SK-N-SH (cell line): ENCODE measurements at regions not wholly inside any gene's neighbourhood (a gene's known extent, or its start where the extent isn't known, plus 50 kb on each side); places are given as distances from the start of the nearest gene placed in this dataset.

Experiments
- CTCF ChIA-PET: fragments of 300-600, 350-600 bp; formaldehyde crosslinking; extraction: SDS; loops from one replicate; lab custom pipeline; 2021; lab: Yijun Ruan, JAX
- POLR2A ChIA-PET: fragments of 350-600 bp; sonication (Branson Sonifier 250); formaldehyde crosslinking; extraction: SDS; loops from one replicate; lab custom pipeline; 2020; ENCODE audit warnings: antibody characterized with exemption, inconsistent platforms; lab: Yijun Ruan, JAX
- DNase-seq: peaks from one replicate; pipeline ENCODE4 v3.0.0; 2012
- H2AFZ ChIP-seq: fragments of 200-600 bp; sonication (generic); 2 replicates; pipeline ENCODE4 v1.8.1; 2016; ENCODE audit warnings: antibody characterized with exemption, mild to moderate bottlenecking, low read depth
- H3F3A ChIP-seq: fragments of 200-600 bp; sonication (generic); replicated peaks from 2 replicates; pipeline ENCODE3; 2016; ENCODE audit warnings: antibody characterized with exemption, mild to moderate bottlenecking; ENCODE audit not compliant: insufficient read depth
- H3K27ac ChIP-seq, 2 experiments: fragments of 200-500 bp in 1 of 2; fragments of 200-600 bp in 1 of 2; sonication (Bioruptor generic) in 1 of 2; sonication (generic), shearing (Covaris generic) in 1 of 2; 2 replicates each; pipeline versions ENCODE4 v1.5.1 to v1.6.1; 2014 to 2016; ENCODE audit warnings: low read depth in 2 of 2, inconsistent platforms in 1 of 2, low read length in 1 of 2, mild to moderate bottlenecking in 1 of 2, mixed read lengths in 1 of 2
- H3K27me3 ChIP-seq: fragments of 200-600 bp; sonication (generic), shearing (Covaris generic); 2 replicates; pipeline ENCODE4 v1.6.1; 2016; ENCODE audit warnings: mixed run types; ENCODE audit not compliant: insufficient read depth
- H3K36me3 ChIP-seq, 2 experiments: fragments of 200-500 bp in 1 of 2; fragments of 200-600 bp in 1 of 2; sonication (Bioruptor generic) in 1 of 2; sonication (generic) in 1 of 2; replicated peaks in 1 of 2; 2 replicates each; pipeline versions ENCODE3 to v1.5.1; 2014 to 2016; ENCODE audit warnings: low read length in 1 of 2, mild to moderate bottlenecking in 1 of 2; ENCODE audit not compliant: insufficient read depth in 2 of 2, control insufficient read depth in 1 of 2
- H3K4me1 ChIP-seq, 2 experiments: fragments of 200-500 bp in 1 of 2; fragments of 200-600 bp in 1 of 2; sonication (Bioruptor generic) in 1 of 2; sonication (generic), shearing (Covaris generic) in 1 of 2; 2 replicates each; pipeline versions ENCODE4 v1.5.1 to v1.6.1; 2014 to 2016; ENCODE audit warnings: low read depth in 1 of 2, low read length in 1 of 2, mixed run types in 1 of 2; ENCODE audit not compliant: insufficient read depth in 2 of 2, control insufficient read depth in 1 of 2
- H3K4me2 ChIP-seq: fragments of 200-600 bp; sonication (generic), shearing (Covaris generic); 2 replicates; pipeline ENCODE4 v1.6.1; 2017; ENCODE audit warnings: mixed run types
- H3K4me3 ChIP-seq, 2 experiments: fragments of 200-500 bp in 1 of 2; fragments of 200-600 bp in 1 of 2; sonication (Bioruptor generic) in 1 of 2; sonication (generic), shearing (Covaris generic) in 1 of 2; 2 replicates each; pipeline versions ENCODE4 v1.5.1 to v1.8.1; 2014 to 2016; ENCODE audit warnings: low read depth in 2 of 2, inconsistent platforms in 1 of 2, low read length in 1 of 2, mild to moderate bottlenecking in 1 of 2, mixed read lengths in 1 of 2, moderate library complexity in 1 of 2
- H3K79me2 ChIP-seq: fragments of 200-600 bp; sonication (generic); 2 replicates; pipeline ENCODE4 v1.8.1; 2017; ENCODE audit warnings: mild to moderate bottlenecking; ENCODE audit not compliant: insufficient read depth
- H3K9ac ChIP-seq: fragments of 200-600 bp; sonication (generic); 2 replicates; pipeline ENCODE4 v1.6.1; 2017; ENCODE audit warnings: mixed run types
- H3K9me2 ChIP-seq: fragments of 200-600 bp; sonication (generic); 2 replicates; pipeline ENCODE4 v1.6.1; 2017; ENCODE audit warnings: mixed run types
- H3K9me3 ChIP-seq: fragments of 200-600 bp; sonication (generic); 2 replicates; pipeline ENCODE4 v1.6.1; 2017; ENCODE audit warnings: mixed run types, mild to moderate bottlenecking, moderate library complexity
- H4K20me1 ChIP-seq: fragments of 200-600 bp; sonication (generic); 2 replicates; pipeline ENCODE4 v1.6.1; 2017; ENCODE audit warnings: mild to moderate bottlenecking, mixed run types; ENCODE audit not compliant: insufficient read depth
- CHD2 ChIP-seq: fragments of 150-350 bp; IDR thresholded peaks from 2 replicates; pipeline ENCODE4 v1.6.1; 2018; ENCODE audit warnings: low read length; ENCODE audit not compliant: partially characterized antibody
- CTCF ChIP-seq: fragments of 200-600 bp; sonication (generic); IDR thresholded peaks from 2 replicates; pipeline ENCODE4 v1.6.1; 2017; ENCODE audit warnings: antibody characterized with exemption, mild to moderate bottlenecking, moderate library complexity
- EZH2phosphoT487 ChIP-seq: fragments of 200-600 bp; sonication (generic); IDR thresholded peaks from 2 replicates; pipeline ENCODE4 v1.6.1; 2017; ENCODE audit warnings: low read depth, mixed run types, mild to moderate bottlenecking, antibody characterized with exemption, moderate library complexity, borderline replicate concordance
- FOSL2 ChIP-seq: IDR thresholded peaks from 2 replicates; pipeline ENCODE4 v1.4.0; 2012; ENCODE audit warnings: low read depth, mild to moderate bottlenecking, moderate library complexity, borderline replicate concordance
- FOXJ3 ChIP-seq: sonication (generic); formaldehyde crosslinking; IDR thresholded peaks from 2 replicates; pipeline ENCODE4 v1.5.1; 2020; ENCODE audit warnings: mild to moderate bottlenecking, missing genetic modification reagents
- GABPA ChIP-seq: IDR thresholded peaks from 2 replicates; pipeline ENCODE4 v1.4.0; 2012; ENCODE audit warnings: low read depth, mild to moderate bottlenecking
- GATA2 ChIP-seq: sonication (generic); formaldehyde crosslinking; IDR thresholded peaks from 2 replicates; pipeline ENCODE4 v1.5.0; 2020; ENCODE audit warnings: mild to moderate bottlenecking, missing genetic modification reagents
- IRF3 ChIP-seq: fragments of 150-350 bp; IDR thresholded peaks from 2 replicates; pipeline ENCODE4 v1.6.1; 2016; ENCODE audit warnings: mild to moderate bottlenecking, low read depth, low read length
- MEF2A ChIP-seq: IDR thresholded peaks from 2 replicates; pipeline ENCODE4 v1.4.0; 2012; ENCODE audit warnings: low read depth, borderline replicate concordance
- MXI1 ChIP-seq: IDR thresholded peaks from 2 replicates; pipeline ENCODE4 v1.6.1; 2012; ENCODE audit warnings: mild to moderate bottlenecking, low read depth, low read length, improper control_type of control experiment
- NFIC ChIP-seq: IDR thresholded peaks from 2 replicates; pipeline ENCODE4 v1.4.0; 2012; ENCODE audit warnings: borderline replicate concordance
- NRF1 ChIP-seq: IDR thresholded peaks from 2 replicates; pipeline ENCODE4 v1.6.1; 2012; ENCODE audit warnings: low read depth, mild to moderate bottlenecking, low read length
- PBX3 ChIP-seq: IDR thresholded peaks from 2 replicates; pipeline ENCODE4; 2012
- POLR2AphosphoS5 ChIP-seq: IDR thresholded peaks from 2 replicates; pipeline ENCODE4 v1.6.1; 2012; ENCODE audit warnings: low read depth, low read length
- RAD21 ChIP-seq: IDR thresholded peaks from 2 replicates; pipeline ENCODE4 v1.6.1; 2012; ENCODE audit warnings: mild to moderate bottlenecking, low read length
- RCOR1 ChIP-seq: fragments of 150-350 bp; IDR thresholded peaks from 2 replicates; pipeline ENCODE4 v1.6.1; 2017; ENCODE audit warnings: antibody characterized with exemption, low read length
- REST ChIP-seq: IDR thresholded peaks from 2 replicates; pipeline ENCODE4 v1.6.1; 2012; ENCODE audit warnings: mild to moderate bottlenecking, low read depth, low read length, moderate library complexity
- RFX5 ChIP-seq: IDR thresholded peaks from 2 replicates; pipeline ENCODE4 v1.6.1; 2012; ENCODE audit warnings: mild to moderate bottlenecking, improper control_type of control experiment, low read length
- RXRA ChIP-seq: IDR thresholded peaks from 2 replicates; pipeline ENCODE4 v1.4.0; 2012; ENCODE audit warnings: low read depth, mild to moderate bottlenecking, borderline replicate concordance
- SIN3A ChIP-seq: IDR thresholded peaks from 2 replicates; pipeline ENCODE4 v1.6.1; 2012; ENCODE audit warnings: low read depth, mild to moderate bottlenecking, low read length, moderate library complexity, borderline replicate concordance
- SMC3 ChIP-seq: IDR thresholded peaks from 2 replicates; pipeline ENCODE4 v1.6.1; 2012; ENCODE audit warnings: low read depth, low read length, improper control_type of control experiment
- TCF12 ChIP-seq: IDR thresholded peaks from 2 replicates; pipeline ENCODE4 v1.4.0; 2012
- TEAD4 ChIP-seq: IDR thresholded peaks from 2 replicates; pipeline ENCODE4 v1.4.0; 2012; ENCODE audit warnings: mild to moderate bottlenecking, borderline replicate concordance; ENCODE audit not compliant: insufficient read depth
- USF1 ChIP-seq: IDR thresholded peaks from 2 replicates; pipeline ENCODE4 v1.4.0; 2012; ENCODE audit warnings: low read depth, borderline replicate concordance
- USF2 ChIP-seq: fragments of 150-350 bp; IDR thresholded peaks from 2 replicates; pipeline ENCODE4 v1.6.1; 2017; ENCODE audit warnings: antibody characterized with exemption, low read length, low read depth, borderline replicate concordance
- YY1 ChIP-seq: IDR thresholded peaks from 2 replicates; pipeline ENCODE4 v1.4.0; 2012; ENCODE audit warnings: low read depth, mild to moderate bottlenecking
- WGBS: methylation state at CpG from one replicate; pipeline ENCODE4 v1.1.6; 2017; ENCODE audit warnings: low lambda C conversion rate; 5-methylcytosine and 5-hydroxymethylcytosine counted together

- CTCF ChIA-PET, result interaction anchor here (0.8 to 6.6 kb wide), 4 partner anchors 11 to 739 kb away, joined by 3 to 109 read pairs (median 11); partner anchors contain the start of gene IGFBP3
- DNase-seq, result no peak
- Histone ChIP-seq H3K79me2 (no peaks in the 10 kb centered on the region), H3F3A (no peaks in the 10 kb centered on the region), H4K20me1 (no peaks in the 10 kb centered on the region), H3K9ac (no peak overlapping the region), H3K36me3 (no peaks in the 10 kb centered on the region), H3K9me3 (no peaks in the 10 kb centered on the region), H3K4me2 (peak overlapping the region; percentile 11; the same call in 1 of the 2 replicates), H3K27me3 (no peaks in the 10 kb centered on the region), H3K27ac (peak overlapping the region in 1 of 2 experiments; percentile 0; a peak in 1 of 4 replicates), H3K4me1 (peaks cover 0 to 16% of the 10 kb centered on the region in 2 experiments), H3K4me3 (no peak overlapping the region), H2AFZ (peak overlapping the region; percentile 17; the same call in 1 of the 2 replicates), H3K9me2 (no peaks in the 10 kb centered on the region)
- POLR2A ChIA-PET, result no interaction called here
- WGBS, result 35% methylated on average over 2 of the region's 2 CpGs
- TF ChIP-seq REST, result no peak
- no peak for TF ChIP-seq RCOR1
- TF ChIP-seq USF1, result no peak
- no peak for TF ChIP-seq GABPA
- peak; percentile 71; the same call in 1 of the 2 replicates for TF ChIP-seq NFIC
- TF ChIP-seq NRF1, result no peak
- peak; percentile 53; the same call in 1 of the 2 replicates for TF ChIP-seq TEAD4
- peak; percentile 62 for TF ChIP-seq PBX3
- TF ChIP-seq RFX5, result no peak
- TF ChIP-seq IRF3, result no peak
- TF ChIP-seq FOSL2, result no peak
- TF ChIP-seq USF2, result no peak
- no peak for TF ChIP-seq EZH2phosphoT487
- peak; percentile 43; the same call in 1 of the 2 replicates for TF ChIP-seq RXRA
- no peak for TF ChIP-seq YY1
- TF ChIP-seq SMC3, result no peak
- no peak for TF ChIP-seq CTCF
- no peak for TF ChIP-seq RAD21
- no peak for TF ChIP-seq CHD2
- peak; percentile 78 for TF ChIP-seq TCF12
- no peak for TF ChIP-seq FOXJ3 (CRISPR knock-in tag)
- TF ChIP-seq MXI1, result no peak
- TF ChIP-seq SIN3A, result no peak
- 0 out of 2 replicates have a peak, but pooled peaks have one; percentile 16 for TF ChIP-seq GATA2
- no peak for TF ChIP-seq MEF2A
- TF ChIP-seq POLR2AphosphoS5, result no peak
Measured at GRCh38 chr7:46349490-46349889, 428.4 kb upstream of the IGFBP3 start.
